HepG2 (cell line): ENCODE measurements at regions not wholly inside any gene's neighbourhood (a gene's known extent, or its start where the extent isn't known, plus 50 kb on each side); places are given as distances from the start of the nearest gene placed in this dataset.
A peak's percentile ranks its signal among the peaks of the same experiment; 100 is the strongest.

ENCODE experiments used
- BCL6 ChIP-seq: IDR thresholded peaks from 2 replicates; pipeline ENCODE4 v1.6.1; 2016; ENCODE audit warnings: missing genetic modification reagents, missing compliant biosample characterization
- CHCHD3 ChIP-seq: sonication (generic); formaldehyde crosslinking; IDR thresholded peaks from 2 replicates; pipeline ENCODE4 v1.8.0; 2022; ENCODE audit warnings: mild to moderate bottlenecking, missing genetic modification reagents, moderate library complexity
- HDAC2 ChIP-seq: sonication (generic); formaldehyde crosslinking; IDR thresholded peaks from 2 replicates; pipeline ENCODE4 v1.4.0; 2020; ENCODE audit warnings: missing genetic modification reagents
- KAT7 ChIP-seq: IDR thresholded peaks from 2 replicates; pipeline ENCODE4 v1.6.1; 2018; ENCODE audit warnings: borderline replicate concordance, missing compliant biosample characterization
- NCOA1 ChIP-seq: sonication (generic); formaldehyde crosslinking; IDR thresholded peaks from 2 replicates; pipeline ENCODE4 v1.9.0; 2021; ENCODE audit warnings: missing genetic modification reagents
- NFE2L1 ChIP-seq: sonication (generic); formaldehyde crosslinking; IDR thresholded peaks from 2 replicates; pipeline ENCODE4 v1.4.0; 2020; ENCODE audit warnings: missing genetic modification reagents, mild to moderate bottlenecking, borderline replicate concordance
- RAD21 ChIP-seq: fragments of 450-650 bp; formaldehyde crosslinking; IDR thresholded peaks from 2 replicates; pipeline ENCODE4 v1.5.0; 2020; ENCODE audit warnings: mild to moderate bottlenecking
- WIZ ChIP-seq: sonication (generic); formaldehyde crosslinking; IDR thresholded peaks from 2 replicates; pipeline ENCODE4 v1.5.1; 2020; ENCODE audit warnings: mild to moderate bottlenecking, missing genetic modification reagents
- ZNF143 ChIP-seq: sonication (generic); formaldehyde crosslinking; IDR thresholded peaks from 2 replicates; pipeline ENCODE4 v1.4.0; 2020; ENCODE audit warnings: missing genetic modification reagents
- ZNF530 ChIP-seq: sonication (generic); formaldehyde crosslinking; IDR thresholded peaks from 2 replicates; pipeline ENCODE4 v1.5.0; 2020; ENCODE audit warnings: low read depth, mild to moderate bottlenecking, missing genetic modification reagents
- ZNF569 ChIP-seq: sonication (generic); formaldehyde crosslinking; IDR thresholded peaks from 2 replicates; pipeline ENCODE4 v1.5.0; 2020; ENCODE audit warnings: mild to moderate bottlenecking, missing genetic modification reagents, moderate library complexity, borderline replicate concordance
- ZNF629 ChIP-seq: sonication (generic); formaldehyde crosslinking; conservative IDR thresholded peaks from 2 replicates; pipeline ENCODE4 v1.5.0; 2020; ENCODE audit warnings: missing genetic modification reagents
- ZNF75D ChIP-seq: sonication (generic); formaldehyde crosslinking; IDR thresholded peaks from 2 replicates; pipeline ENCODE4 v1.8.1; 2023; ENCODE audit warnings: missing genetic modification reagents, mild to moderate bottlenecking, borderline replicate concordance
- TF ChIP-seq, protein P1 (sequence below): sonication (generic); formaldehyde crosslinking; IDR thresholded peaks from 2 replicates; pipeline ENCODE4 v1.4.0; 2020; ENCODE audit warnings: missing genetic modification reagents
- TF ChIP-seq, protein P2 (sequence below): sonication (generic); formaldehyde crosslinking; IDR thresholded peaks from 2 replicates; pipeline ENCODE4 v1.4.0; 2020; ENCODE audit warnings: missing genetic modification reagents
- TF ChIP-seq, protein P3 (sequence below): sonication (generic); formaldehyde crosslinking; IDR thresholded peaks from 2 replicates; pipeline ENCODE4 v1.4.0; 2020; ENCODE audit warnings: missing genetic modification reagents, borderline replicate concordance
- TF ChIP-seq, protein P4 (sequence below): sonication (generic); formaldehyde crosslinking; IDR thresholded peaks from 2 replicates; pipeline ENCODE4 v1.5.1; 2020; ENCODE audit warnings: mild to moderate bottlenecking, missing genetic modification reagents

DNA sequence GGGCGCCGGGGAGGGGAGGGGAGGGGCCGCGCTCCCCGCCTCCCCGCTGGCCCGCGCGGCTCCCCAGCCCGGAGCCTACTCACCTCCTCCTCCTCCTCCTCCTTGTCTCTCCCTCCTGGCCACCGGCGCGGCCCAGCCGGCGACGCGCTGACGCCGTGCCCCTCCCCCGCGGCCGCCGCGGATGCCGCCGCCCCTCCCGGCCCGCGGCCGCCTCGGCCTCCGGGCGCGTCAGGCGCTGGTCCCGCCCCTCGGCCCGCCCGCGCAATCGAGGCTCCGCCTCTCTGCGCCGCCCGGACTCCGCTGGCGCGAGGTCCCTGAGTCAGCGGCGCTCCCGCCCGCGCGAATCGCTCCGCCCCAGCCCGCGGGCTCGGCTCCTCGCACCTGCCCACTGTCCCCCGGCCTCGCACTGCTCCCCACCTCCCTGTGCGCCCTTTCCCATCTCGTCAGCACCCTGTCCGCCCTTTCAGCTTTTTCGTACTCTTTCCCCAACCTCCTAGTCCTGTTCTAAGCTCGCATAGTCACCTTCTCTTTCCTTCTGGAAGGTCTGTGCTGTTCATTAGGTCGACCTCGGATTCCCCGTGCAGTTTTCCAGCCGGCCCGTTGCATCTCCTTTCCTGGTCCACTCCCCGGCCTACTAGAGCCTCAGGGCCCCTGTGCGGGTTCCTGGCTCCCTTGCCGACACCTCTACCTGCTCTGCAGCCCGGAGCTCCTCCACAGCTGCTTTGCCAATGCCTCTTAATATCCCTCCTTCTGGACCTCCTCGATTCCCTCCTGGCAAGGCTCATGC, 187.4 kb downstream of the ZEB2 start (continued):
- TF ChIP-seq NCOA1 (CRISPR knock-in tag) = no peak
- TF ChIP-seq ZNF530 (CRISPR knock-in tag) = no peak
- TF ChIP-seq, protein P1, sequence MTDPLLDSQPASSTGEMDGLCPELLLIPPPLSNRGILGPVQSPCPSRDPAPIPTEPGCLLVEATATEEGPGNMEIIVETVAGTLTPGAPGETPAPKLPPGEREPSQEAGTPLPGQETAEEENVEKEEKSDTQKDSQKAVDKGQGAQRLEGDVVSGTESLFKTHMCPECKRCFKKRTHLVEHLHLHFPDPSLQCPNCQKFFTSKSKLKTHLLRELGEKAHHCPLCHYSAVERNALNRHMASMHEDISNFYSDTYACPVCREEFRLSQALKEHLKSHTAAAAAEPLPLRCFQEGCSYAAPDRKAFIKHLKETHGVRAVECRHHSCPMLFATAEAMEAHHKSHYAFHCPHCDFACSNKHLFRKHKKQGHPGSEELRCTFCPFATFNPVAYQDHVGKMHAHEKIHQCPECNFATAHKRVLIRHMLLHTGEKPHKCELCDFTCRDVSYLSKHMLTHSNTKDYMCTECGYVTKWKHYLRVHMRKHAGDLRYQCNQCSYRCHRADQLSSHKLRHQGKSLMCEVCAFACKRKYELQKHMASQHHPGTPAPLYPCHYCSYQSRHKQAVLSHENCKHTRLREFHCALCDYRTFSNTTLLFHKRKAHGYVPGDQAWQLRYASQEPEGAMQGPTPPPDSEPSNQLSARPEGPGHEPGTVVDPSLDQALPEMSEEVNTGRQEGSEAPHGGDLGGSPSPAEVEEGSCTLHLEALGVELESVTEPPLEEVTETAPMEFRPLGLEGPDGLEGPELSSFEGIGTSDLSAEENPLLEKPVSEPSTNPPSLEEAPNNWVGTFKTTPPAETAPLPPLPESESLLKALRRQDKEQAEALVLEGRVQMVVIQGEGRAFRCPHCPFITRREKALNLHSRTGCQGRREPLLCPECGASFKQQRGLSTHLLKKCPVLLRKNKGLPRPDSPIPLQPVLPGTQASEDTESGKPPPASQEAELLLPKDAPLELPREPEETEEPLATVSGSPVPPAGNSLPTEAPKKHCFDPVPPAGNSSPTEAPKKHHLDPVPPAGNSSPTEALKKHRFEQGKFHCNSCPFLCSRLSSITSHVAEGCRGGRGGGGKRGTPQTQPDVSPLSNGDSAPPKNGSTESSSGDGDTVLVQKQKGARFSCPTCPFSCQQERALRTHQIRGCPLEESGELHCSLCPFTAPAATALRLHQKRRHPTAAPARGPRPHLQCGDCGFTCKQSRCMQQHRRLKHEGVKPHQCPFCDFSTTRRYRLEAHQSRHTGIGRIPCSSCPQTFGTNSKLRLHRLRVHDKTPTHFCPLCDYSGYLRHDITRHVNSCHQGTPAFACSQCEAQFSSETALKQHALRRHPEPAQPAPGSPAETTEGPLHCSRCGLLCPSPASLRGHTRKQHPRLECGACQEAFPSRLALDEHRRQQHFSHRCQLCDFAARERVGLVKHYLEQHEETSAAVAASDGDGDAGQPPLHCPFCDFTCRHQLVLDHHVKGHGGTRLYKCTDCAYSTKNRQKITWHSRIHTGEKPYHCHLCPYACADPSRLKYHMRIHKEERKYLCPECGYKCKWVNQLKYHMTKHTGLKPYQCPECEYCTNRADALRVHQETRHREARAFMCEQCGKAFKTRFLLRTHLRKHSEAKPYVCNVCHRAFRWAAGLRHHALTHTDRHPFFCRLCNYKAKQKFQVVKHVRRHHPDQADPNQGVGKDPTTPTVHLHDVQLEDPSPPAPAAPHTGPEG = peak; percentile 59; the same call in 1 of the 2 replicates
- no peak for TF ChIP-seq RAD21
- TF ChIP-seq ZNF75D (CRISPR knock-in tag) = no peak
- no peak; the same call in 1 of the 2 replicates for TF ChIP-seq BCL6 (CRISPR knock-in tag)
- TF ChIP-seq, protein P2, sequence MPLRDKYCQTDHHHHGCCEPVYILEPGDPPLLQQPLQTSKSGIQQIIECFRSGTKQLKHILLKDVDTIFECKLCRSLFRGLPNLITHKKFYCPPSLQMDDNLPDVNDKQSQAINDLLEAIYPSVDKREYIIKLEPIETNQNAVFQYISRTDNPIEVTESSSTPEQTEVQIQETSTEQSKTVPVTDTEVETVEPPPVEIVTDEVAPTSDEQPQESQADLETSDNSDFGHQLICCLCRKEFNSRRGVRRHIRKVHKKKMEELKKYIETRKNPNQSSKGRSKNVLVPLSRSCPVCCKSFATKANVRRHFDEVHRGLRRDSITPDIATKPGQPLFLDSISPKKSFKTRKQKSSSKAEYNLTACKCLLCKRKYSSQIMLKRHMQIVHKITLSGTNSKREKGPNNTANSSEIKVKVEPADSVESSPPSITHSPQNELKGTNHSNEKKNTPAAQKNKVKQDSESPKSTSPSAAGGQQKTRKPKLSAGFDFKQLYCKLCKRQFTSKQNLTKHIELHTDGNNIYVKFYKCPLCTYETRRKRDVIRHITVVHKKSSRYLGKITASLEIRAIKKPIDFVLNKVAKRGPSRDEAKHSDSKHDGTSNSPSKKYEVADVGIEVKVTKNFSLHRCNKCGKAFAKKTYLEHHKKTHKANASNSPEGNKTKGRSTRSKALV (CRISPR knock-in tag) = 0 out of 2 replicates have a peak, but pooled peaks have one; percentile 36
- no peak; the same call in 1 of the 2 replicates for TF ChIP-seq CHCHD3 (CRISPR knock-in tag)
- no peak for TF ChIP-seq KAT7 (CRISPR knock-in tag)
- no peak for TF ChIP-seq ZNF569
- TF ChIP-seq, protein P3, sequence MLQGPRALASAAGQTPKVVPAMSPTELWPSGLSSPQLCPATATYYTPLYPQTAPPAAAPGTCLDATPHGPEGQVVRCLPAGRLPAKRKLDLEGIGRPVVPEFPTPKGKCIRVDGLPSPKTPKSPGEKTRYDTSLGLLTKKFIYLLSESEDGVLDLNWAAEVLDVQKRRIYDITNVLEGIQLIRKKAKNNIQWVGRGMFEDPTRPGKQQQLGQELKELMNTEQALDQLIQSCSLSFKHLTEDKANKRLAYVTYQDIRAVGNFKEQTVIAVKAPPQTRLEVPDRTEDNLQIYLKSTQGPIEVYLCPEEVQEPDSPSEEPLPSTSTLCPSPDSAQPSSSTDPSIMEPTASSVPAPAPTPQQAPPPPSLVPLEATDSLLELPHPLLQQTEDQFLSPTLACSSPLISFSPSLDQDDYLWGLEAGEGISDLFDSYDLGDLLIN (CRISPR knock-in tag) = 0 out of 2 replicates have a peak, but pooled peaks have one; percentile 76
- TF ChIP-seq, protein P4, sequence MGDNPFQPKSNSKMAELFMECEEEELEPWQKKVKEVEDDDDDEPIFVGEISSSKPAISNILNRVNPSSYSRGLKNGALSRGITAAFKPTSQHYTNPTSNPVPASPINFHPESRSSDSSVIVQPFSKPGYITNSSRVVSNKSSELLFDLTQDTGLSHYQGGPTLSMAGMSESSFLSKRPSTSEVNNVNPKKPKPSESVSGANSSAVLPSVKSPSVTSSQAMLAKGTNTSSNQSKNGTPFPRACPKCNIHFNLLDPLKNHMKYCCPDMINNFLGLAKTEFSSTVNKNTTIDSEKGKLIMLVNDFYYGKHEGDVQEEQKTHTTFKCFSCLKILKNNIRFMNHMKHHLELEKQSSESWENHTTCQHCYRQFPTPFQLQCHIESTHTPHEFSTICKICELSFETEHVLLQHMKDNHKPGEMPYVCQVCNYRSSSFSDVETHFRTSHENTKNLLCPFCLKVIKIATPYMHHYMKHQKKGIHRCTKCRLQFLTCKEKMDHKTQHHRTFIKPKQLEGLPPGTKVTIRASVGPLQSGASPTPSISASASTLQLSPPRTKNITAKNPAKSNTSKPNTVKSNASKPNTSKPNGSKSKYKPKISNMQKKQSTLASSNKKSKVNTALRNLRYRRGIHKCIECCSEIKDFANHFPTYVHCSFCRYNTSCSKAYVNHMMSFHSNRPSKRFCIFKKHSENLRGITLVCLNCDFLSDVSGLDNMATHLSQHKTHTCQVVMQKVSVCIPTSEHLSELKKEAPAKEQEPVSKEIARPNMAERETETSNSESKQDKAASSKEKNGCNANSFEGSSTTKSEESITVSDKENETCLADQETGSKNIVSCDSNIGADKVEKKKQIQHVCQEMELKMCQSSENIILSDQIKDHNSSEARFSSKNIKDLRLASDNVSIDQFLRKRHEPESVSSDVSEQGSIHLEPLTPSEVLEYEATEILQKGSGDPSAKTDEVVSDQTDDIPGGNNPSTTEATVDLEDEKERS (CRISPR knock-in tag) = no peak
- TF ChIP-seq ZNF143 (CRISPR knock-in tag) = no peak
- no peak for TF ChIP-seq NFE2L1 (CRISPR knock-in tag)
- no peak for TF ChIP-seq WIZ (CRISPR knock-in tag)
- no peak for TF ChIP-seq ZNF629 (CRISPR knock-in tag)
- TF ChIP-seq HDAC2 (CRISPR knock-in tag) = no peak
